SU-DHL-6 (cell line): ENCODE measurements at regions not wholly inside any gene's neighbourhood (a gene's known extent, or its start where the extent isn't known, plus 50 kb on each side); places are given as distances from the start of the nearest gene placed in this dataset.

Source experiments
- H2AFZ ChIP-seq: fragments of 200-600 bp; sonication (generic); 2 replicates; pipeline ENCODE4 v1.6.1; 2014; ENCODE audit warnings: low read depth, mild to moderate bottlenecking, moderate library complexity, mixed read lengths, antibody characterized with exemption, low read length; ENCODE audit not compliant: severe bottlenecking
- H3F3A ChIP-seq: fragments of 200-600 bp; shearing (Covaris generic); 2 replicates; pipeline ENCODE4 v1.6.0; 2016; ENCODE audit warnings: antibody characterized with exemption, mild to moderate bottlenecking; ENCODE audit not compliant: insufficient read depth
- H3K27ac ChIP-seq: fragments of 200-600 bp; sonication (generic); 2 replicates; pipeline ENCODE4 v1.5.1; 2016; ENCODE audit warnings: low read depth, mild to moderate bottlenecking, low read length, moderate library complexity, mixed read lengths
- H3K27me3 ChIP-seq: fragments of 200-600 bp; sonication (generic), shearing (Covaris generic); 2 replicates; pipeline ENCODE4 v1.6.0; 2014; ENCODE audit warnings: mild to moderate bottlenecking, low read length
- H3K36me3 ChIP-seq: fragments of 200-600 bp; sonication (generic); 2 replicates; pipeline ENCODE4 v1.6.1; 2014; ENCODE audit warnings: mild to moderate bottlenecking, low read length, mixed read lengths
- H3K4me2 ChIP-seq: fragments of 300-600, 200-600 bp; shearing (Covaris generic), sonication (generic); 2 replicates; pipeline ENCODE4 v1.6.0; 2014; ENCODE audit warnings: low read length, low read depth, mild to moderate bottlenecking; ENCODE audit not compliant: poor library complexity, severe bottlenecking
- H3K4me3 ChIP-seq: fragments of 200-600 bp; sonication (generic); 2 replicates; pipeline ENCODE4 v1.5.1; 2014; ENCODE audit warnings: antibody characterized with exemption, low read length, mild to moderate bottlenecking, mixed read lengths; ENCODE audit not compliant: insufficient read depth, poor library complexity, severe bottlenecking
- H3K79me2 ChIP-seq: fragments of 200-600 bp; sonication (generic); 2 replicates; pipeline ENCODE4 v1.6.1; 2014; ENCODE audit warnings: mild to moderate bottlenecking, low read length, moderate library complexity; ENCODE audit not compliant: insufficient read depth
- H3K9ac ChIP-seq: fragments of 200-600 bp; sonication (generic); 2 replicates; pipeline ENCODE4 v1.7.0; 2014; ENCODE audit warnings: mild to moderate bottlenecking, low read length
- H3K9me2 ChIP-seq: fragments of 200-600 bp; sonication (generic); replicated peaks from 2 replicates; pipeline ENCODE4 v1.6.1; 2014; ENCODE audit warnings: low read length; ENCODE audit not compliant: insufficient read depth
- H3K9me3 ChIP-seq: fragments of 200-600 bp; sonication (generic); 2 replicates; pipeline ENCODE4 v1.6.1; 2014; ENCODE audit warnings: low read length, mixed read lengths; ENCODE audit not compliant: insufficient read depth
- H4K20me1 ChIP-seq: fragments of 200-600 bp; sonication (generic); 2 replicates; pipeline ENCODE4 v1.6.1; 2014; ENCODE audit warnings: low read depth, mild to moderate bottlenecking, antibody characterized with exemption, low read length, moderate library complexity, mixed read lengths
- CTCF ChIP-seq: fragments of 200-600 bp; sonication (generic); IDR thresholded peaks from one replicate; pipeline ENCODE4 v1.5.1; 2017; ENCODE audit warnings: antibody characterized with exemption, mild to moderate bottlenecking, low read length, moderate library complexity; ENCODE audit not compliant: insufficient read depth, poor library complexity, severe bottlenecking
- EZH2phosphoT487 ChIP-seq: fragments of 200-600 bp; sonication (generic), shearing (Covaris generic); conservative IDR thresholded peaks from 2 replicates; pipeline ENCODE4 v1.6.1; 2018; ENCODE audit warnings: mild to moderate bottlenecking, antibody characterized with exemption, low read length, moderate library complexity, mixed read lengths

GRCh38 chr21:15330872-15331271 lies 266.1 kb upstream of the NRIP1 start:
- no peaks in the 10 kb centered on the region for H3K79me2 ChIP-seq
- no peaks in the 10 kb centered on the region for H3K27me3 ChIP-seq
- H3K9me2 ChIP-seq = no peaks in the 10 kb centered on the region
- no peaks in the 10 kb centered on the region for H4K20me1 ChIP-seq
- H3F3A ChIP-seq = no peaks in the 10 kb centered on the region
- no peak overlapping the region for H3K9ac ChIP-seq
- no peak for TF ChIP-seq EZH2phosphoT487
- TF ChIP-seq CTCF = no peak
- H3K9me3 ChIP-seq = peaks cover 15% of the 10 kb centered on the region; the same call in 1 of the 2 replicates
- no peak overlapping the region for H3K4me2 ChIP-seq
- H3K36me3 ChIP-seq = no peaks in the 10 kb centered on the region
- no peak overlapping the region for H3K4me3 ChIP-seq
- H3K27ac ChIP-seq = no peak overlapping the region
- H2AFZ ChIP-seq = no peak overlapping the region

- Histone ChIP-seq H3K9me2 (no peaks in the 10 kb centered on the region), H3K36me3 (no peaks in the 10 kb centered on the region), H3K4me3 (no peak overlapping the region), H3K27me3 (no peaks in the 10 kb centered on the region), H3K27ac (no peak overlapping the region), H3F3A (no peaks in the 10 kb centered on the region), H3K9me3 (0 out of 2 replicates have a peak, but pooled peaks cover 5% of the 10 kb centered on the region), H3K9ac (no peak overlapping the region), H2AFZ (no peak overlapping the region), H3K4me2 (no peak overlapping the region), H3K79me2 (no peaks in the 10 kb centered on the region), H4K20me1 (no peaks in the 10 kb centered on the region)
- TF ChIP-seq CTCF (no peak), EZH2phosphoT487 (no peak)
Observed at GRCh38 chr21:15332572-15332971, 267.8 kb upstream of the NRIP1 start.

- Histone ChIP-seq H3K27ac (no peak overlapping the region), H3K27me3 (no peaks in the 10 kb centered on the region), H3K9me2 (no peaks in the 10 kb centered on the region), H3K4me2 (no peak overlapping the region), H4K20me1 (no peaks in the 10 kb centered on the region), H3F3A (no peaks in the 10 kb centered on the region), H3K79me2 (no peaks in the 10 kb centered on the region), H3K36me3 (no peaks in the 10 kb centered on the region), H2AFZ (no peak overlapping the region), H3K9me3 (no peaks in the 10 kb centered on the region), H3K4me3 (no peak overlapping the region), H3K9ac (no peak overlapping the region)
- no peak for TF ChIP-seq EZH2phosphoT487
Observed at GRCh38 chr21:15333136-15333710, 268.4 kb upstream of the NRIP1 start.

GRCh38 chr21:15333951-15334350 lies 269.2 kb upstream of the NRIP1 start:
- Histone ChIP-seq H3K9me3 (no peaks in the 10 kb centered on the region), H3K9me2 (no peaks in the 10 kb centered on the region), H4K20me1 (no peaks in the 10 kb centered on the region), H2AFZ (no peak overlapping the region), H3K9ac (no peak overlapping the region), H3K27ac (no peak overlapping the region), H3K79me2 (no peaks in the 10 kb centered on the region), H3K4me3 (no peak overlapping the region), H3K4me2 (no peak overlapping the region), H3K36me3 (no peaks in the 10 kb centered on the region), H3K27me3 (no peaks in the 10 kb centered on the region), H3F3A (no peaks in the 10 kb centered on the region)
- no peak for TF ChIP-seq CTCF
- no peak for TF ChIP-seq EZH2phosphoT487
